Prostate gland (tissue), 2 donors: ENCODE measurements at regions not wholly inside any gene's neighbourhood (a gene's known extent, or its start where the extent isn't known, plus 50 kb on each side); places are given as distances from the start of the nearest gene placed in this dataset.

Source experiments
- DNase-seq: peaks from one replicate; pipeline ENCODE4 v3.0.0-alpha.2; 2019; ENCODE audit warnings: low spot score
- H3K27ac ChIP-seq, 2 donors: fragments of 200-600 bp; sonication (generic); 2 replicates each; pipeline ENCODE4 v1.5.1; 2017 to 2019
- H3K27me3 ChIP-seq: fragments of 200-600 bp; sonication (generic); replicated peaks from 2 replicates; pipeline ENCODE4 v1.5.1; 2019; ENCODE audit not compliant: insufficient read depth
- H3K36me3 ChIP-seq, 2 donors: fragments of 200-600 bp; sonication (generic); 1 replicate in 1 of 2; 2 replicates in 1 of 2; pipeline versions ENCODE4 v1.5.1 to v1.8.1; 2017 to 2019
- H3K4me1 ChIP-seq: fragments of 200-600 bp; sonication (generic); replicated peaks from 2 replicates; pipeline ENCODE4 v1.5.1; 2019
- H3K4me3 ChIP-seq, 2 donors: fragments of 200-600 bp; sonication (generic); 2 replicates each; pipeline ENCODE4 v1.5.1; 2017 to 2019
- H3K9me3 ChIP-seq: fragments of 200-600 bp; sonication (generic); 2 replicates; pipeline ENCODE4 v1.5.1; 2017
- CTCF ChIP-seq, 4 experiments: fragments of 200-600 bp in 2 of 4; fragments of 450-650 bp in 2 of 4; sonication (generic) in 2 of 4; IDR thresholded peaks; 1 replicate in 3 of 4; 2 replicates in 1 of 4; pipeline ENCODE4 v1.5.1; 2016 to 2019; ENCODE audit warnings: antibody characterized with exemption in 4 of 4, mild to moderate bottlenecking in 2 of 4, moderate library complexity in 2 of 4
- POLR2A ChIP-seq: fragments of 450-650 bp; IDR thresholded peaks from one replicate; pipeline ENCODE4 v1.6.1; 2016; ENCODE audit warnings: antibody characterized with exemption, mild to moderate bottlenecking
- POLR2AphosphoS5 ChIP-seq: sonication (generic); formaldehyde crosslinking; IDR thresholded peaks from one replicate; pipeline ENCODE4 v1.6.1; 2017; ENCODE audit warnings: antibody characterized with exemption
- WGBS: methylation state at CpG from one replicate; pipeline ENCODE4 v1.1.5; 2018; 5-methylcytosine and 5-hydroxymethylcytosine counted together
- intact Hi-C: fragments of 100-400 bp; cut with DNase I; formaldehyde crosslinking; loops from one replicate; pipeline ENCODE4 v1.14.2; 2022

DNA sequence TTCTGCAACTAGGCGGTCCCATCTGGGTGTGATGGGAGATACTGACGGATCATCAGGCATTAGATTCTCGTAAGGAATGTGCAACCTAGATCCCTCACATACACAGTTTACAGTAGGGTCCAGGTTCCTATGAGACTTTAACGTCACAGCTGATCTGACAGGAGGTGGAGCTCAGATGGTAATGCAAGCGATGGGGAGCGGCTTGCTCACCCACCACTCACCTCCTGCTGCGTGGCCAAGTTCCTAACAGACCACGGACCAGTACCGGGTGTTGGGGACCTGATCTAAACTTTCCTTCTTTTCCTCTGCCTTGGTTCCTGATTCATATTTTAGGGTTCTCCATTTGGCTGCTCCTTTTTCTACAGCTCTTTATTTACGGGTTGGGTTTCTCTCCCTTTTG lies 479.8 kb downstream of the BCAT1 start:
- H3K36me3 ChIP-seq: no peaks in the 10 kb centered on the region
- no peaks in the 10 kb centered on the region for H3K9me3 ChIP-seq
- no peaks in the 10 kb centered on the region for H3K27me3 ChIP-seq
- intact Hi-C loops: no loop called here
- DNase-seq: no peak
- no peaks in the 10 kb centered on the region for H3K4me1 ChIP-seq
- no peak overlapping the region for H3K27ac ChIP-seq
- H3K4me3 ChIP-seq: no peak overlapping the region
- no peak for TF ChIP-seq CTCF (IDR thresholded peaks at IDR 0.05)
- no peak for TF ChIP-seq POLR2A
- TF ChIP-seq POLR2AphosphoS5: no peak
- WGBS: 88% methylated on average over 10 of the region's 10 CpGs

DNA sequence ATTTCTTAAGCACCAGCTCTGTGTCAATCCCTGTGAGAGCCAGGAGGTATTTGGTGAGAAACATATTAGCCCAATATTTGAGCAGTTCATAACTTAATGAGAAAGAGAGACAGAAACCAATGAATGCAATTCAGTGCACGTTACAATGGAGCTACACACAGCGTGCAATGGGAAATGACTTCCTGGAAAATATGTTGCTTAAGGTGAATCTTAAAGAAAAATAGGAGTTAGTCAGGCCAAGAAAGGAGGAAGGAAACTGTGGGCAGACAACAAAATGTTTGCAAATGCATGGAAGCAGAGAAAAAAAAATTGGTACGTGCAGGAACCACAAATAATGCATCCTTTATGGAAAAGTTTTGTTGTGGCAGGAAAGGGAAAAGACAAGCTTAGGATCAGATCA lies 481.7 kb downstream of the BCAT1 start:
- intact Hi-C loops: no loop called here
- WGBS: 71% methylated on average over 3 of the region's 3 CpGs

DNA sequence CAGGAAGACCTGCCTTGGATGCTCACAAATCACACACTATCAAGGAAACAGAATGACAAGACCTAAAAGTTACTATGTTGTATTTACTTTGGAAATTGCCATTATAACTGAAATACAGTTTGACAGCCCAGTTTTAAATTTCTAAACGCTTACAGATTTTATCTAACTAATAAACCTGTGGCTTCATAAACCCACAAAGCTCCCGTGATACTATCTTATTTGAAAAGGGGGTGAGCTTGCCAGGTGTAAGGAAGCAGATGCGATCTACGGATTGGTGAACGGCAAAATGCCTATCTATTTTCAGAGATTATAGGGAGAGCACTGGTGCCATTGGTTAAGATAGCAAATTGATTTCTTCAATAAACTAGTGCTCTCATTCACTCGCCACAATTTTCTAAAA lies 485.5 kb downstream of the BCAT1 start:
- Histone ChIP-seq H3K9me3 (no peaks in the 10 kb centered on the region), H3K27me3 (no peaks in the 10 kb centered on the region), H3K27ac (no peak overlapping the region), H3K4me1 (no peaks in the 10 kb centered on the region), H3K4me3 (no peak overlapping the region), H3K36me3 (no peaks in the 10 kb centered on the region)
- intact Hi-C loops: no loop called here
- DNase-seq: no peak
- no peak for TF ChIP-seq CTCF (IDR thresholded peaks at IDR 0.05)
- TF ChIP-seq POLR2A: no peak
- TF ChIP-seq POLR2AphosphoS5: no peak
- 16% methylated on average over 6 of the region's 6 CpGs for whole genome bisulfite sequencing

More for the DNA sequence above, 481.7 kb downstream of the BCAT1 start:
- no peaks in the 10 kb centered on the region for H3K9me3 ChIP-seq
- DNase-seq: no peak
- no peaks in the 10 kb centered on the region for H3K4me1 ChIP-seq
- H3K27me3 ChIP-seq: no peaks in the 10 kb centered on the region
- H3K27ac ChIP-seq: no peak overlapping the region
- no peak for TF ChIP-seq POLR2AphosphoS5
- no peak for TF ChIP-seq CTCF (IDR thresholded peaks at IDR 0.05)
- no peak for TF ChIP-seq POLR2A
- no peaks in the 10 kb centered on the region for H3K36me3 ChIP-seq
- H3K4me3 ChIP-seq: no peak overlapping the region

GRCh38 chr12:24462946-24463345 lies 486.0 kb downstream of the BCAT1 start:
- H3K9me3 ChIP-seq: no peaks in the 10 kb centered on the region
- TF ChIP-seq POLR2A (no peak), CTCF (IDR thresholded peaks at IDR 0.05) (no peak), POLR2AphosphoS5 (no peak)
- no peaks in the 10 kb centered on the region for H3K4me1 ChIP-seq
- WGBS: 93% methylated on average over 1 of the region's 1 CpG
- H3K4me3 ChIP-seq: no peak overlapping the region
- no peak overlapping the region for H3K27ac ChIP-seq
- no peak for DNase-seq
- no peaks in the 10 kb centered on the region for H3K27me3 ChIP-seq
- intact Hi-C loops: no loop called here
- H3K36me3 ChIP-seq: no peaks in the 10 kb centered on the region

- WGBS: 91% methylated on average over 3 of the region's 3 CpGs
- Histone ChIP-seq H3K4me1 (no peaks in the 10 kb centered on the region), H3K36me3 (no peaks in the 10 kb centered on the region), H3K4me3 (no peak overlapping the region), H3K9me3 (no peaks in the 10 kb centered on the region), H3K27ac (no peak overlapping the region), H3K27me3 (no peaks in the 10 kb centered on the region)
- DNase-seq: no peak
- TF ChIP-seq POLR2AphosphoS5 (no peak), CTCF (IDR thresholded peaks at IDR 0.05) (no peak)
- intact Hi-C loops: no loop called here
These were observed 488.4 kb downstream of the BCAT1 start for GRCh38 chr12:24460506-24460905.
